ENCODE measurements at regions not wholly inside any gene's neighbourhood (a gene's known extent, or its start where the extent isn't known, plus 50 kb on each side); places are given as distances from the start of the nearest gene placed in this dataset.

- no peak for DNase-seq (ENCODE audit: low read depth)
Observed at GRCh38 chr15:48038221-48038620, 82.6 kb upstream of the SLC24A5 start.

DNA sequence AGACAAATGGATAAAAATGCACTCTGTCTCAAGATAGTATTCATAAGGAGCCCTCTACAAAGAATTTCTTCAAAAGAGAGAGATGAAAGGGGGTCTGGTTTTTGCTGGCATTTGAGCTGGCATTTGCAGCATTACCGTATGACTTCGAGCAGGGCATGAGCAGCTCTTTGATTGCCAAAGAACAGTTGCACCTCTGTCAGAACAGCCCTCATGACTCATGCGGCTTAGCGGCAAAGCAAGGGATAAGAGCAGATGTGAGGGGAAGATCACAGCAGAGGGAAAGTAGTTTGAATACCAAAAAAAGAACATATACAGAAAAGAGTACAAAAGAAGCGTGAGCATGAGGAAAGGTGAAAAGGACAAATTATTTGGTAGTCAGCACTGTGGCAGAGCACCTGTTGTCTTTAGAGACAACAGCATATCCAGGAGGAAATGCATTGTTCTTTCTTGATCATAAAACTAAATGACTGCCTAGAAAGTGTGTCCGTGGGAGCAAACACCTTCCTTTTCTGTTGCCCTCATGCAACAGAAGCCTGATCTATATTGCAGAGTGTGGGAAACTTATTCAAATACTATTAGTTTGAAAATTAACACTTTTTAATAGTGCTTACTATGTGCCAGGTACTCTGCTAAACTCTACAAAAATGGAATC, 80.5 kb upstream of the SLC24A5 start:
- peak; percentile 68 for DNase-seq (ENCODE audit: low read depth)
- no peak for TF ChIP-seq CTCF (IDR thresholded peaks at IDR 0.05; ENCODE audit: insufficient read depth, low read depth, low read length)

More at GRCh38 chr15:48038221-48038620, 82.6 kb upstream of the SLC24A5 start:
- H3K4me3 ChIP-seq (ENCODE audit: low read depth, low read length), result no peak overlapping the region
- TF ChIP-seq CTCF (IDR thresholded peaks at IDR 0.05; ENCODE audit: insufficient read depth, low read depth, low read length), result no peak

GRCh38 chr15:48041454-48041853, 79.3 kb upstream of the SLC24A5 start:
- no peak for DNase-seq (ENCODE audit: low read depth)
- no peak overlapping the region for H3K4me3 ChIP-seq (ENCODE audit: low read depth, low read length)
- TF ChIP-seq CTCF (IDR thresholded peaks at IDR 0.05; ENCODE audit: insufficient read depth, low read depth, low read length), result no peak

More for the DNA sequence above, 80.5 kb upstream of the SLC24A5 start:
- no peak overlapping the region for H3K4me3 ChIP-seq (ENCODE audit: low read depth, low read length)

GRCh38 chr15:48046813-48047438, 73.9 kb upstream of the SLC24A5 start:
- no peak for TF ChIP-seq CTCF (IDR thresholded peaks at IDR 0.05; ENCODE audit: insufficient read depth, low read depth, low read length)
- no peak for DNase-seq (ENCODE audit: low read depth)
- H3K4me3 ChIP-seq (ENCODE audit: low read depth, low read length), result no peak overlapping the region

DNA sequence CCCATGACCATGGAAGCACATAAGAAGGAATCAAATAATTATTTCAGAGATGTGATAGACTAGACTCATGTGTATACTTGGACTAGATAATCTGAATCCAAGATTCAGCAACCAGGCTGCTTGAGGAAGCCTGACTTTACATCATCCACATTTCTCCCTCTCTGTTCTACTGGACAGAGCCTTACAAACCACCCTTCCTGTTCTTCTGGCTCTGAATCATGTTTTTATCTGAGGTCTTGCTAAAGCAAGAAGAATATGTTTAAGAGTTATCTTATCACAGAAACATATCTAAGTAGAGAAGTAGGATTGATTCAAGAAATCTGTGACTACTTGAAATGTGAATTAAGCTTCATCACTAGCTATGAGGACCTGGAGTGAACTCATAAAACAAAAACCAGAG, 71.1 kb upstream of the SLC24A5 start:
- no peak overlapping the region for H3K4me3 ChIP-seq (ENCODE audit: low read depth, low read length)
- no peak for TF ChIP-seq CTCF (IDR thresholded peaks at IDR 0.05; ENCODE audit: insufficient read depth, low read depth, low read length)
- DNase-seq (ENCODE audit: low read depth), result peak; percentile 8

GRCh38 chr15:48052946-48053345, 67.8 kb upstream of the SLC24A5 start:
- TF ChIP-seq CTCF (IDR thresholded peaks at IDR 0.05; ENCODE audit: insufficient read depth, low read depth, low read length), result no peak
- DNase-seq (ENCODE audit: low read depth), result no peak
- no peak overlapping the region for H3K4me3 ChIP-seq (ENCODE audit: low read depth, low read length)

Measured in fibroblast of villous mesenchyme (primary cell).